Activated CD4-positive, alpha-beta T cell treated with anti-CD3 and anti-CD28 coated beads for 48 hours (primary cell): ENCODE measurements at regions not wholly inside any gene's neighbourhood (a gene's known extent, or its start where the extent isn't known, plus 50 kb on each side); places are given as distances from the start of the nearest gene placed in this dataset.
"Not testable (repeated sequence)": the region's sequence is repeated elsewhere in the genome, so short reads cannot be mapped to it uniquely, and the experiment has no call there.

Experiments
- DNase-seq: peaks from one replicate; pipeline ENCODE4 v3.0.0-alpha.2; 2020

DNA sequence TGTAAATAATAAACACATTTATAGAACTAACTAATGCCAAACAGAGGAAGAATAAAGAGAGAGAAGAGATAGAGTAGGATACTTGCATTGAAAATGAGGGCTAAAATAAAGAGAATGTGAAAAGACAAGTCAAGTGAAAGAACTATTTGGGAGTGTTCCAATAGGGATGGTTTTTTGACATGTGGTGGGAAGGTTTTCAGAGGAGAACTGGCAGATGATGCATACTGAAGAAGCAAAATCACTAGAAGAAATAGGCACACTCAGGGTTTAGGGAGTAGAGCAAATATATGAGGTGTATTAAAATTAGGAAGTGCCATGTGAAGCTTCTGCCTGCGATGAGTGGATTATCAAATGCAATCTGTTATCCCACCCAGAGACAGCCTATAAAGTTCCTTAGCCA, 744.8 kb downstream of the REEP3 start:
- DNase-seq: no peak

GRCh38 chr10:64271508-64271907, 750.3 kb downstream of the REEP3 start:
- DNase-seq: no peak

- DNase-seq: no peak
These were observed 750.8 kb downstream of the REEP3 start for GRCh38 chr10:64271983-64272382.

DNA sequence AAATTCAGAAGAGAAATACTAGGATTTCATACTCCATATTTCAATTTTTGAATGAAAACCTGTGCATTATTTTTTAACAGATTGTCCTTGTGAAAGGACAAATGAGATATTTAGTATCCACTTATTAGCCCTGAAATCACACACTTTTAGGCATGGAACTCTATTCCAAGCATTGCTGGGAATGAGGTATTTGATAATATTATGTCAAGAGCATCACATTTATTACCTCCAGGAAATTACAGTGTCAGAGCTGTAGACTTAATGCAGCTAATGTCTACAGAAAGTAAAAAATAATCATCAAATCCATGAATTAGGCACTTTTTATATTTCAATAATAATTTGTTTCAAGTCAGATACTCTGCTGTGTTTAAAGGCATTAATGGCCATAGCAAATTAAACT, 753.8 kb downstream of the REEP3 start:
- no peak for DNase-seq

GRCh38 chr10:64275774-64276173, 754.6 kb downstream of the REEP3 start:
- no peak for DNase-seq

GRCh38 chr10:64277536-64277935, 756.3 kb downstream of the REEP3 start:
- no peak for DNase-seq

DNA sequence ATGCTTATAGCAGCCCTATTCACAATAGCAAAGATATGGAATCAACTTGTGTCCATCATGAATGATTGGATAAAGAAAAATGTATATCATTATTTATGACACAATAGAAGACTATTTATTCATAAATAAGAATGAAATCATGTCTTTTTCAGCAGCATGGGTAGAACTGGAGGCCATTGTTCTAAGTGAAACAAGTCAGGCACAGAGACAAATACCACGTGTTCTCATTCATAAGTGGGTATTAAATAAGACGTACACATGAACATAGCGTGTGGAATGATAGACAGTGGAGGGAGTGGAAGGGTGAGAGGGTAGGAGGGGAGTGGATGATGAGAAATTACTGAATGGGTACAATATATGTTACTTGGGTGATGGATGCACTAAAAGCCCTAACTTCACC, 762.4 kb downstream of the REEP3 start:
- no peak for DNase-seq

- no peak for DNase-seq
These were observed 765.3 kb downstream of the REEP3 start for GRCh38 chr10:64286533-64286932.

DNA sequence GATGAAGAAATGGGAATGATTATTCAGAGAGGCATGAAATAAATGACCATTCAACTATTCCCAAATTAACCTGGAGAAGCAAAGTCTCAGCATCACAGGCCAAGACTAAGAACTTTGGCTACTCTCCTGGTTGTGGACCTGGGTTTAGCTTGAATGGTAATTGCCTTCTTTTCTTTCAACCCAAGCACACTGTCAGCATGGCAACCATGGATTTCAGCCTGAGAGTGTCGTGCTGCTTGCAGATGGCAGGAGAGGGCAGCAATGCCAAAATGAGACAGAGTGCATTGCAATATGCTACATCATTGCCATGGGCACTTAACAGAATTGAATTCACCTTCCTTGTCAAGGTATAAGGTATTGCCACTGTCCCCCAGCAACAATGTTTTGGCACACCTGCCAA, 767.2 kb downstream of the REEP3 start:
- DNase-seq: no peak

DNA sequence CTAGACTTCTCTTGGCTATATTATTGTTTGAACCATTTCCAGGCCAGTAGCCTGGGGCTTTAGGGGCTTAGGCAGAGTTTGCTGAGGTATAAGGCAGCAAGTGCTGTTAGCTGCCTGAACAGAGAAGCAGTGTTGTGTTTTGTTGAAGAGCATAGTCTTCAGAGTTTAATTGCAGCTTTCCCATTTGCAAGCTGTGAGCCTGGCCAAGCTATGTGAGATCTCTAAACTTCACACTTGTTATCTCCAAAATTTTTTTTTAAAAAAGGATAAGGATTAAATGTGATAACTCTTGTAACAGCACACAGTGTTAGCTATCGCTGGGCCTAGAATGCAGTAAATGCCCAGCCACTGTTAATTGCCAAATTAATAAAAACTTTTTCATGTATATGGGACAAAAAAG, 782.4 kb downstream of the REEP3 start:
- DNase-seq: no peak

DNA sequence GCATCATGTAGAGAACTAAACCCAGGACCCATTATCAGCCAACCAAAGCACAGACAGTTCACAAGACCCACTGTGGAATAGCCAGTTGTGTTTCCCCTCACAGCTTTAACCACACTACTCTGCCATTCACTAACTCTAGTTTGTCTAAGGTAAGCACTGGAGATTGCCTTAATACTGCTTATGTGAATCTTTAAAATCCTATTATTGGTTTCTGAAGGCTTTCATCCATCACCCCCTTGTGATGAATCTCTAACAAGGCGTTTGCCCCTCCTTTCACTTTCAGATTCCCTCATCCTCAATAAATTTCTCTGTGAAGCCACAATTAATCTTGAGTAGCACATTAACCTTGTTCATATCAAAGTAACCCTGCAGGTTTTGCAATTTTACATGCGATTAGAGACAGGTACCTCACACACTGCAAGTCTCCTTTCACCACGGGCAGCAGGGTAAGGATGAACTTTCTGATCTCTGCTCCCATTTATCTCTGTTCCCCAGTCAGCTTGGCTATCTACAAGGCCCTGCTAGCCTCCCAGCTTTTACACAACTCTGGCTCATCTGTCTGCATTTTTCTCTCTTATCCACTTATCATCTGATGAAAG, 785.6 kb downstream of the REEP3 start:
- no peak for DNase-seq

DNA sequence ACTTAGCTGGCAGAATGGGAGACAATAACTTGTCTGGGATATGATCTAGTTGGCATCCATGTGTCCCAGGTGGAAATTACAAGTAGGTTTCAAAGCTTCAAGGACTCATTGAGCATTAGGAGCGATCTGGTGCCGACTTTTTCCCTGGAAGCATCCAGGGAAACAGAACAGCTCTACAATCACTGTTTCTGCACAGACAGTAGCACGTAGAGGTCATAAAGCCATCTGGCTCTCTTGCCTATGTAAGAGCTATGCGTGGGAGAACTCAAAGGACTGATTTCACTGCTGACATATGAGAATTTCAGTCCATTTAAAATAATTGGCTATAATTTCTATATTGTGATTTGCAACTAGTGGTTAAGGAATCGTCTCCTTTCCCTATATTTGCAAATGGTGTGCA, 791.7 kb downstream of the REEP3 start:
- no peak for DNase-seq

GRCh38 chr10:64313967-64314366, 792.8 kb downstream of the REEP3 start:
- no peak for DNase-seq

DNA sequence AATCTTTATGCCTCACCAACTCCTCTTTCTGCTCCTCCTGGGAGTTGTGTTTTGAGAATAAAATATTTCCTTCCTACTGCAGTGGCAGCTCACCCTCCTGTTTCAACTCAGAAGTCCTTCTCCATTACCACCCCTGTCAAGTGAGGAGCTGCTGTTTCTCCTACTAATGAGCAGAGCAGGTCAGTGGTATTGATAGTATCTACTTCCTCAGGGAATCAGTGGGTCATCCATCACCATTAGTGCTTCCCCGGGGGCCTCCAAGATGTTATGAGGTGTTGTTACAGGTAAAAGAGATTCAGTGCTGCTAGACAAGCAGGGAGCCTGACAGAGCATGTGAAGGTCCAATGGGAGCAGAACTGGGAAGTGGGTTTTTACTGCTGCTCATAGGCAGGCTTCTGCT, 795.2 kb downstream of the REEP3 start:
- no peak for DNase-seq

GRCh38 chr10:64316833-64317232, 795.6 kb downstream of the REEP3 start:
- no peak for DNase-seq

GRCh38 chr10:64320448-64320847, 799.2 kb downstream of the REEP3 start:
- no peak for DNase-seq

DNA sequence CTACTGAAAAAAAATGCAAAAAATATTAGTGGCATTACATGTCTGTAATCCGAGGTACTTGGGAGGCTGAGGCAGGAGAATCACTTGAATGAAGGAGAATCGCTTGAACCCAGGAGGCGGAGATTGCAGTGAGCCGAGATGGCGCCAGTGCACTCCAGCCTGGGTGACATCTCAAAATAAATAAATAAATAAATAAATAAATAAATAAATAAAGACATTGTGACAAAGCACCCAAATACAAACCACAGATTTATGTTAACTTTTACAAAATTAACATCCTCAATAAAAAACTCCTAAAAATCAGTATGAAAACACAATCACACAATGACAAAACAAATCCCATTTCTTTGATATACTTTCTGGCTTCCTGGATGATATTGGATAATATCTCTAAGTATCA, 808.3 kb downstream of the REEP3 start:
- DNase-seq: no peak

DNA sequence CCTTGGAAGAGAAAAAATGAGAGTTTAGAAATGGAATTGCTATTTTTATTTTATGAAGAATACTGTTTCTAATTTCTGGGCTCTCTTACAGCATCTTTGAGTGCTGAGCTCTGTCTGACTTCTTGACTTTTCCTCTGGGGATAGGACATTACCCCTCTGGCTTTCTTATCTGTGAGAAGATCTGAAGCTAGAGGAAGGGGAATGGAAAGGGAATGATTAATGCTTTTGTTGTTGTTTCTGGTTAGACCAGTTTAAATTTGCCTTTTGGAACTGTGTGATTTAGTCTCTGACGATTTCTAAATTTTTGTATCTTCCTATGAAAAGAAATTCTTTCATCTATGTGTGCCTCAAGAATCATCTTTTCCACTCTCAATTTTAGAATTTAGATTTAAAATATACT, 811.4 kb downstream of the REEP3 start:
- DNase-seq: no peak

GRCh38 chr10:64334084-64334483, 812.9 kb downstream of the REEP3 start:
- DNase-seq: no peak

DNA sequence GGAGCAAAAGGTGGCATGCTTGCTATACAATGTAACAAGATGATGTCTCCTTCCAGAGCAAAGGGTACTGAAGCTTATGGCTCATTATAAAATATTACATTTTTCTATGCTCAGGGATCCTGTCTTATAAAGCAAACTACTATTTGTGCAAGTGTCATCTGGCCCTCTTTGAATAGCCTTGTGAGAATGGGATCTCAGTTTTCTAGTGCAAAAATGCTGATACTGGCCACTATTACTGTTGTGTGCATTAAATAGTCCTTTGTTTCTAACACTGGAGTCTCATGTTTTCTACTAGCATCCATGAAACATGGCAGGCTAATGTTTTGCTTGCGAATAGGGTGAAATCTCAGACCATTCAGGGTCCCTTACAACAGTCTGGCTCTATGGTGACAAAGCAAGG, 823.0 kb downstream of the REEP3 start:
- DNase-seq: no peak

GRCh38 chr10:64345856-64346255, 824.7 kb downstream of the REEP3 start:
- no peak for DNase-seq

- DNase-seq: no peak
These were observed 825.2 kb downstream of the REEP3 start for GRCh38 chr10:64346389-64346788.

- no peak for DNase-seq
These were observed 829.5 kb downstream of the REEP3 start for GRCh38 chr10:64350665-64351064.

- no peak for DNase-seq
These were observed 837.7 kb downstream of the REEP3 start for GRCh38 chr10:64358907-64359306.

DNA sequence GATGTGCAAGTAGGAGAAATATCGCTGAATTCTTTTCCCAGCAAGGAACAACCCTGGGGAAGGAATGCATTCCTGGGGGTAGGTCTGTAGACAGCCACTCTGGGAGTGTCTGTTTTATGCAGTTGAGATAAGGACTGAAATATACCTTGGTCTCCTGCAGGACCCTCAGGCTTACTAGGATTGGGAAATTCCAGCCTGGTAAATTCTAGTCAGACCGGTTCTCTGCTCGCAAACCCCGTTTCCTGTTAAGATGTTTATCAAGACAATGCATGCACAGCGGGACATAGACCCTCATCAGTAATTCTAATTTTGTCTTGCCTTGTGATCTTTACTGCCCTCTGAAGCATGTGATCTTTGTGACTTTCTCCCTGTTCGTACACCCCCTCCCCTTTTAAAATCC, 839.0 kb downstream of the REEP3 start:
- DNase-seq: not testable (repeated sequence)

GRCh38 chr10:64363687-64364086, 842.5 kb downstream of the REEP3 start:
- no peak for DNase-seq
